AG09309 (cell line): ENCODE measurements at regions not wholly inside any gene's neighbourhood (a gene's known extent, or its start where the extent isn't known, plus 50 kb on each side); places are given as distances from the start of the nearest gene placed in this dataset.

Experiments
- DNase-seq: peaks from one replicate; pipeline ENCODE4 v3.0.0-alpha.2; 2010; ENCODE audit warnings: low read depth
- H3K4me3 ChIP-seq: 2 replicates; pipeline ENCODE4 v1.5.1; 2011; ENCODE audit warnings: mild to moderate bottlenecking, low read depth, low read length, moderate library complexity; ENCODE audit not compliant: control insufficient read depth
- TF ChIP-seq, protein P1 (sequence below): IDR thresholded peaks from 2 replicates; pipeline ENCODE4 v1.5.1; 2011; ENCODE audit warnings: mild to moderate bottlenecking, low read depth, low read length, inconsistent platforms; ENCODE audit not compliant: insufficient read depth, control insufficient read depth; ENCODE audit errors: missing control alignments

DNA sequence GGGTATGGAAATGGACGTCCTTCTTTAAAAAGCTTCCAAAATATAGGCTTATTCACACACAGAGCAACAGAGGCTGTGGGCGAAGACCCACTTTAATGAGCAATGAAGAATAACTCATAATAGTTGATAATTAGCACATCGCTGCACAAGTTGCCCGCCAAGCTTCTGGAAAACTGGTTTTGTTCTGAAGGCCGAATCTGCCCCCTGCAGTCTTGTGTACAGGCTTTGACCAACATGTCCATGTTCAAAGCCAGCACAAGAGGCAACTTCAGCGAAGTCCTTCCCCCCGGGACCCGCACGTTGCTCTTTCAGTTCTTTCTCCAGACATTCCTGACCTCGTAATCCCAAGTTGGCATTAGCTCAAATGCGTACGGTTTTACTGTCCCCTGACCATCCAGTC is 73.3 kb downstream of the IRX5 start:
- TF ChIP-seq, protein P1, sequence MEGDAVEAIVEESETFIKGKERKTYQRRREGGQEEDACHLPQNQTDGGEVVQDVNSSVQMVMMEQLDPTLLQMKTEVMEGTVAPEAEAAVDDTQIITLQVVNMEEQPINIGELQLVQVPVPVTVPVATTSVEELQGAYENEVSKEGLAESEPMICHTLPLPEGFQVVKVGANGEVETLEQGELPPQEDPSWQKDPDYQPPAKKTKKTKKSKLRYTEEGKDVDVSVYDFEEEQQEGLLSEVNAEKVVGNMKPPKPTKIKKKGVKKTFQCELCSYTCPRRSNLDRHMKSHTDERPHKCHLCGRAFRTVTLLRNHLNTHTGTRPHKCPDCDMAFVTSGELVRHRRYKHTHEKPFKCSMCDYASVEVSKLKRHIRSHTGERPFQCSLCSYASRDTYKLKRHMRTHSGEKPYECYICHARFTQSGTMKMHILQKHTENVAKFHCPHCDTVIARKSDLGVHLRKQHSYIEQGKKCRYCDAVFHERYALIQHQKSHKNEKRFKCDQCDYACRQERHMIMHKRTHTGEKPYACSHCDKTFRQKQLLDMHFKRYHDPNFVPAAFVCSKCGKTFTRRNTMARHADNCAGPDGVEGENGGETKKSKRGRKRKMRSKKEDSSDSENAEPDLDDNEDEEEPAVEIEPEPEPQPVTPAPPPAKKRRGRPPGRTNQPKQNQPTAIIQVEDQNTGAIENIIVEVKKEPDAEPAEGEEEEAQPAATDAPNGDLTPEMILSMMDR: no peak
- no peak for DNase-seq

DNA sequence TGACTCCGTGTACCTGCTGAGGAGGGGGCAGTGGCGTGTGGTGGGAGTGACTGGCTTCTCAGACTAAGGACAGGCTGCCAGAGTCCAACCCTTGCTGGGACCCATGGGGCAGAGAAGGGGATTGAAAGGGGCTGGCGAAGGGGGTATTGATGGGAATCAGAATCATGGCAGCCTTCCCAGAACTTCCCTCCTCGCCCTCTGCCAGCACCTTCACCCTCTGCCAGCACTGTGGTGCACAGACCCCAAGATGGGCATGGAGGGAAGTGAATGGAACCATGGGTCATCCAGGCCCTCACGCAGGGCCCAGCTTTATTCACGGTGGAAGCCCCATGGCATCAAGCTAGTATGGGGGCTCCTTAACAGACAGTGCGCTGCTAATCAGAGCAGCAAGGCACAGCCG is 76.8 kb downstream of the IRX5 start:
- no peak for DNase-seq
- TF ChIP-seq, protein P1: no peak
- H3K4me3 ChIP-seq: no peak overlapping the region

More for the DNA sequence above, 73.3 kb downstream of the IRX5 start:
- H3K4me3 ChIP-seq: no peak overlapping the region

- no peak overlapping the region for H3K4me3 ChIP-seq
- TF ChIP-seq, protein P1: no peak
- no peak for DNase-seq
These were observed 78.3 kb downstream of the IRX5 start for GRCh38 chr16:55008836-55009510.

DNA sequence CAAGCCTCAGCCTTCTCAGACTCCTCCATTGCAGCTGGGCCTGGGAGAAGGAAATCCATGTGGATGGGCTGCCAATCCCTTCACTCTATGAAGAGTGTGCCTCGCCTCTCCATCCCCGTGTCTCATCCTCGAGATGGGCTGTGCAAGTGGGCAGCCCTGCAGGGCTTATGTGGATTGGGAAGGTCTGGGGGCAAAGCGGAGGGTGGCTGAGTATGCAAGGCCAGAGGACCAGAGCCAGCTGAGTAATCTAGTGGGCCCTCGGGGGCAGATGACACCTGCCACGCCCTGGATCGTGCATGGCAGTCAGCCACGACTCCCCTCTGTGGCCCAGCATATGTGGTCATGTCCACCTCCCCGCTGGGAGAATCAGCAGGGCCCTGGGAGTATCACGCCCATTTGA is 78.9 kb downstream of the IRX5 start:
- H3K4me3 ChIP-seq: no peak overlapping the region
- no peak for DNase-seq
- TF ChIP-seq, protein P1: no peak

GRCh38 chr16:55010492-55011160 is 80.0 kb downstream of the IRX5 start:
- TF ChIP-seq, protein P1: no peak
- no peak for DNase-seq

DNA sequence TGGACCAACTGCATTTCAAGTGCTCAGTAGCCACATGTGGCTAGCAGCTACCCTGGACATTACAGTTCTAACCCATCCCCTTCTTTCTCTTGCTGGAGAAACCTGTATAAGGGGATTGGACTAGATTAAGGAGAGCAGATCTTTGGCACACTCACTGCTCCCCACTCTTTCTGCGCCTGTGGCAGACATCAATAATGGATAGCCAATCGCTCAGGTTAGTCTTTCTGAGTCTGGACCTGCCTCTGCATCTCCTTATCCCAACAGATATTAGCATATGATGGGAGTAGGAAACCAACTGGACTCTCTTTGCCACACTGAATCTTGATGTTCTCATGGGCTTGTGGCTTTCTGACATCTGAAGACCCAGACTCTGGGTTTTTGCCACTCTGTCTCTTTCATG is 81.7 kb downstream of the IRX5 start:
- DNase-seq: no peak
- TF ChIP-seq, protein P1: no peak
- no peak overlapping the region for H3K4me3 ChIP-seq

More at GRCh38 chr16:55010492-55011160, 80.0 kb downstream of the IRX5 start:
- no peak overlapping the region for H3K4me3 ChIP-seq
